SU-DHL-6 (cell line): ENCODE measurements at regions not wholly inside any gene's neighbourhood (a gene's known extent, or its start where the extent isn't known, plus 50 kb on each side); places are given as distances from the start of the nearest gene placed in this dataset.

Experiments used
- CTCF ChIP-seq: fragments of 200-600 bp; sonication (generic); IDR thresholded peaks from one replicate; pipeline ENCODE4 v1.5.1; 2017; ENCODE audit warnings: antibody characterized with exemption, mild to moderate bottlenecking, low read length, moderate library complexity; ENCODE audit not compliant: insufficient read depth, poor library complexity, severe bottlenecking
- EZH2phosphoT487 ChIP-seq: fragments of 200-600 bp; sonication (generic), shearing (Covaris generic); conservative IDR thresholded peaks from 2 replicates; pipeline ENCODE4 v1.6.1; 2018; ENCODE audit warnings: mild to moderate bottlenecking, antibody characterized with exemption, low read length, moderate library complexity, mixed read lengths

- TF ChIP-seq CTCF (no peak), EZH2phosphoT487 (0 out of 2 replicates have a peak, but pooled peaks have one; percentile 88)
Measured at GRCh38 chr11:10930224-10930971, 72.5 kb upstream of the ZBED5 start.
